GM23248 (cell line): ENCODE measurements at regions not wholly inside any gene's neighbourhood (a gene's known extent, or its start where the extent isn't known, plus 50 kb on each side); places are given as distances from the start of the nearest gene placed in this dataset.

Source experiments
- DNase-seq: peaks from one replicate; pipeline ENCODE4 v3.0.0-alpha.2; 2015
- H2AFZ ChIP-seq: fragments of 200-600 bp; sonication (generic); 2 replicates; pipeline ENCODE4 v1.6.1; 2016; ENCODE audit warnings: antibody characterized with exemption
- H3F3A ChIP-seq: fragments of 200-600 bp; sonication (generic); 2 replicates; pipeline ENCODE4 v1.6.1; 2016; ENCODE audit warnings: mild to moderate bottlenecking, antibody characterized with exemption, mixed run types; ENCODE audit not compliant: insufficient read depth
- H3K27ac ChIP-seq: fragments of 200-600 bp; sonication (generic); 2 replicates; pipeline ENCODE4 v1.5.1; 2016; ENCODE audit warnings: mild to moderate bottlenecking
- H3K27me3 ChIP-seq: fragments of 200-600 bp; sonication (generic); replicated peaks from 2 replicates; pipeline ENCODE4 v1.6.1; 2016; ENCODE audit warnings: mild to moderate bottlenecking; ENCODE audit not compliant: insufficient read depth
- H3K36me3 ChIP-seq: fragments of 200-600 bp; sonication (generic); 2 replicates; pipeline ENCODE4 v1.6.1; 2016; ENCODE audit warnings: low read depth, mild to moderate bottlenecking
- H3K4me1 ChIP-seq: fragments of 200-600 bp; sonication (generic); 2 replicates; pipeline ENCODE4 v1.6.1; 2016; ENCODE audit warnings: mild to moderate bottlenecking; ENCODE audit not compliant: insufficient read depth
- H3K4me2 ChIP-seq: fragments of 200-600 bp; sonication (generic); one replicate; pipeline ENCODE4 v1.6.1; 2016; ENCODE audit warnings: mild to moderate bottlenecking; ENCODE audit not compliant: unreplicated experiment
- H3K4me3 ChIP-seq: fragments of 200-600 bp; sonication (generic); 2 replicates; pipeline ENCODE4 v1.5.1; 2016; ENCODE audit warnings: mild to moderate bottlenecking
- H3K79me2 ChIP-seq: fragments of 200-600 bp; sonication (generic); 2 replicates; pipeline ENCODE4 v1.6.1; 2016; ENCODE audit warnings: mild to moderate bottlenecking; ENCODE audit not compliant: insufficient read depth
- H3K9ac ChIP-seq: fragments of 200-600 bp; sonication (generic); 2 replicates; pipeline ENCODE4 v1.6.1; 2016; ENCODE audit warnings: mild to moderate bottlenecking
- H3K9me2 ChIP-seq: fragments of 200-600 bp; sonication (generic); 2 replicates; pipeline ENCODE4 v1.6.1; 2016; ENCODE audit warnings: mixed run types, mild to moderate bottlenecking, moderate library complexity; ENCODE audit not compliant: insufficient read depth
- H3K9me3 ChIP-seq: fragments of 200-600 bp; sonication (generic); one replicate; pipeline ENCODE4 v1.6.1; 2017; ENCODE audit warnings: low read depth
- H4K20me1 ChIP-seq: fragments of 200-600 bp; sonication (generic); 2 replicates; pipeline ENCODE4 v1.6.0; 2016; ENCODE audit not compliant: insufficient read depth
- EZH2 ChIP-seq: fragments of 200-600 bp; sonication (generic); IDR thresholded peaks from 2 replicates; pipeline ENCODE4 v1.6.1; 2018; ENCODE audit warnings: antibody characterized with exemption, mild to moderate bottlenecking; ENCODE audit not compliant: insufficient read depth, poor library complexity, severe bottlenecking
- EZH2phosphoT487 ChIP-seq: fragments of 200-600 bp; sonication (generic); IDR thresholded peaks from 2 replicates; pipeline ENCODE4 v1.6.1; 2018; ENCODE audit warnings: antibody characterized with exemption, moderate library complexity, mild to moderate bottlenecking, low read depth; ENCODE audit not compliant: insufficient read depth
- WGBS, 2 experiments: methylation state at CpG; one replicate each; pipeline ENCODE4 v1.1.6; 2015 to 2017; ENCODE audit warnings: low lambda C conversion rate in 2 of 2, low coverage in 1 of 2; ENCODE audit errors: missing lambda C conversion rate in 2 of 2; 5-methylcytosine and 5-hydroxymethylcytosine counted together
- in situ Hi-C: fragments of 300-500 bp; cut with MboI; formaldehyde crosslinking; loops from 2 replicates; pipeline ENCODE4 v1.15.0; 2020

DNA sequence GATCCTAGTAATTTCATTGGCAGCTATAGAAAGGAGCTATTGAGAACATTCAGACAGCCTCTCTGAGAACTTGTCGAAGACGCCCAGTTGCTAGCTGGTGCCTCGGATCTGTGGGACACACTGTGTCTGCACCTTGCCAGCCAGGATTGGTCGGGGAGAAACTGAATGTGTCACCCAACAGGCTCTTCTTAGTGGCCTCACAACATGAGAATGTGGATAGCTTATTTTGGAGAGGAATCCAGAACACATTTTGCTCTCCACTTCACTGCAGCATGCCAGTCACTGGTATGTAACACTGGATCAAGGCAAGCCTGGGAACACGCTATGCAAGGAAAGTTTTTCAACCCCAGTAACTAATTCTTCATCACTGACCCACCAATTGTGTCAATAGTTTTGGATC is 89.5 kb upstream of the TRPC3 start:
- Histone ChIP-seq H3K9ac (no peak overlapping the region), H3K79me2 (no peaks in the 10 kb centered on the region), H3K9me3 (no peaks in the 10 kb centered on the region), H3K9me2 (no peaks in the 10 kb centered on the region), H3F3A (peaks cover 10% of the 10 kb centered on the region; the same call in 1 of the 2 replicates), H3K27me3 (peaks cover 22% of the 10 kb centered on the region), H2AFZ (no peak overlapping the region), H3K4me3 (no peak overlapping the region), H4K20me1 (no peaks in the 10 kb centered on the region), H3K4me2 (no peak overlapping the region), H3K27ac (no peak overlapping the region), H3K36me3 (no peaks in the 10 kb centered on the region), H3K4me1 (peaks cover 7% of the 10 kb centered on the region)
- no peak for DNase-seq
- TF ChIP-seq EZH2phosphoT487 (no peak), EZH2 (no peak)
- WGBS, 2 experiments = 39 to 51% methylated on average over 5 of the region's 5 CpGs
- in situ Hi-C loops = no loop called here

DNA sequence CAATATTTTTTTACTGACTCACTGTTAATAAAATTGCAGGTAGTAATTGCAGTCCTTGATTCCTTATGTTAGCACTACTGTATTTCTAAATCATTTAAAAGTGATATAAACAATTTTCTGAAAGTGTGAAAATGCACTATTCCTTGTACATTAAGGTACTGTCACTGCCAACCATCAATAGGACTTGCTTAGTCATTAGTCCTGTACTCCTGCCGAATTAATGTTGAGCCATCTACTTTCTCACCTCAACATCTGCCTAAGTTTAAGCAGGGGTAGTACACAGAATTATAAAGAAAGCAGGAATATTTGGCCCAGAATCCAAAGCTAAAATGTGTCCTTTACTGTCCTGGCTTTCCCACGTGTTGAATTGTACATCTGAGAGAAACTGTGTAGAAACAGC is 87.0 kb upstream of the TRPC3 start:
- no peak for DNase-seq
- Histone ChIP-seq H3K9ac (no peak overlapping the region), H3K4me2 (no peak overlapping the region), H3K4me3 (no peak overlapping the region), H2AFZ (no peak overlapping the region), H4K20me1 (no peaks in the 10 kb centered on the region), H3K9me2 (no peaks in the 10 kb centered on the region), H3K79me2 (no peaks in the 10 kb centered on the region), H3K27me3 (peaks cover 22% of the 10 kb centered on the region), H3K27ac (no peak overlapping the region), H3K9me3 (no peaks in the 10 kb centered on the region), H3K36me3 (no peaks in the 10 kb centered on the region), H3F3A (no peaks in the 10 kb centered on the region), H3K4me1 (no peaks in the 10 kb centered on the region)
- TF ChIP-seq EZH2 = no peak
- no peak for TF ChIP-seq EZH2phosphoT487
- in situ Hi-C loops = no loop called here
- 14 to 32% methylated on average over 2 of the region's 2 CpGs for WGBS, 2 experiments

DNA sequence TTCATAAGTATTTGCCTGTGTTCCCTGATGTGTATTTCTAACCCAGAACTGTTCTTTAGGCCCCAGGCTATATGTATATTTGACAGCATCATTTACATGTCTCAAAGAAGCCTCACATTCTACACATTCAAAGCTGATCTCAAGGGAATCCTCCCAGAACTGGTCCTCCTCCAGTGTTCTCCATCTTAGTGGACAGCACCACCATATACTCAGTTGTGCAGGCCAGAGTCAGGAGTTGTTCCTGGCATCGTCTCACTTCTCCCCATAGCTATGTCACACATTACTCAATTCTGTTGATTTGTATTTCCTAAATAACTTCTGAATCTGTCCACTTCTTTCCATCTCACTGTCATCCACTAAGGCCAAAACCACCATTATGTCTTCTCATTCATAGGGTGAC is 82.8 kb upstream of the TRPC3 start:
- no peak for DNase-seq
- Histone ChIP-seq H3K9me2 (no peaks in the 10 kb centered on the region), H3K27ac (no peak overlapping the region), H3K4me2 (no peak overlapping the region), H3K79me2 (no peaks in the 10 kb centered on the region), H3K36me3 (no peaks in the 10 kb centered on the region), H2AFZ (no peak overlapping the region), H3K9me3 (no peaks in the 10 kb centered on the region), H3K4me3 (no peak overlapping the region), H3F3A (no peaks in the 10 kb centered on the region), H3K4me1 (no peaks in the 10 kb centered on the region), H4K20me1 (no peaks in the 10 kb centered on the region), H3K9ac (no peak overlapping the region), H3K27me3 (no peaks in the 10 kb centered on the region)
- in situ Hi-C loops = no loop called here
- 13 to 15% methylated on average over 1 of the region's 1 CpG for WGBS, 2 experiments
- TF ChIP-seq EZH2phosphoT487 (no peak), EZH2 (no peak)

DNA sequence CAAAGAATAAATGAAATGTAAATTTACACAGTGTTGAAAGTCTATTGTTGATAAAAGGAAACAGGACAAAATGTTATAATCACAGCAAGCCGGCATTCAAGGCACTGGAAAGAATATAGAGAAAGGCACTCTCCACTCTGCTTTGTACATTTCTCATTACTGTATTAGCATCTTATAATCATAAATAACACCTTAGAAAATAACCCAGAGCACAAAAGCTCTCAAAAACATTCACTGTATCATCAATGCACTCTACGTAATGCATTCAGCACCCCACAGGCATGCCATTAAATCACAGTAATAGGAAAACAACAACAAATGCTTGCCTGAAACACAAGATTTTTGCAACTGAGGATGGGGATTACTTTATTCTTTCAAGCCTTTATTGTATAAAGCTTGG is 75.3 kb upstream of the TRPC3 start:
- Histone ChIP-seq H3K4me3 (no peak overlapping the region), H3K4me2 (no peak overlapping the region), H3K27me3 (0 out of 2 replicates have a peak, but pooled peaks cover 3% of the 10 kb centered on the region), H2AFZ (no peak overlapping the region), H3K9me3 (no peaks in the 10 kb centered on the region), H3K27ac (no peak overlapping the region), H3K9me2 (no peaks in the 10 kb centered on the region), H3K79me2 (no peaks in the 10 kb centered on the region), H3F3A (no peaks in the 10 kb centered on the region), H3K4me1 (no peaks in the 10 kb centered on the region), H3K9ac (no peak overlapping the region), H4K20me1 (no peaks in the 10 kb centered on the region), H3K36me3 (no peaks in the 10 kb centered on the region)
- TF ChIP-seq EZH2phosphoT487 = no peak
- TF ChIP-seq EZH2 = no peak
- WGBS, 2 experiments = 0 to 10% methylated on average over 2 of the region's 2 CpGs
- DNase-seq = no peak
- in situ Hi-C loops = no loop called here

DNA sequence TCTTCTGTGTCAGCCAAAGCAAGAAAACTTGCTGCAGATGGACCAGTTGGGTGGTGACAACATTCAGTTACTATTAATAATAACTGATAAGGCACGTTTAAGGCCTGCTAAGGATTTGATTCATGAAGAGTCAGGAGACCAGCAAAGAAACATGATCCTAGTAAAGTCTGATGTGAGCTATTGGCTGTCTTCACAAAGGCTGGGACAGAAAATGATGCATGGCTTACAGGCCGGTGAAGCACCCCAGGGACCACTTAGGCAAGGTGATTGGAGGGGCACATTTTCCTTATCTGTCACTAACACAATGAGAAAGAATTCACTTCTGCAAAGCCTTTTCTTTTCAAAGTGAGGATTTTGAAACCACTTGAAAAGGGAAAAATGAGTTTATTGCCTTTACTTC is 65.4 kb upstream of the TRPC3 start:
- no peaks in the 10 kb centered on the region for H3K79me2 ChIP-seq
- H3K9me2 ChIP-seq = no peaks in the 10 kb centered on the region
- in situ Hi-C loops = no loop called here
- no peak overlapping the region for H3K4me2 ChIP-seq
- WGBS, 2 experiments = 29 to 31% methylated on average over 2 of the region's 2 CpGs
- no peak overlapping the region for H3K27ac ChIP-seq
- peaks cover 8% of the 10 kb centered on the region for H3K4me1 ChIP-seq
- H2AFZ ChIP-seq = no peak overlapping the region
- no peak overlapping the region for H3K4me3 ChIP-seq
- no peak overlapping the region for H3K9ac ChIP-seq
- H3F3A ChIP-seq = no peaks in the 10 kb centered on the region
- H3K36me3 ChIP-seq = no peaks in the 10 kb centered on the region
- DNase-seq = no peak
- H4K20me1 ChIP-seq = no peaks in the 10 kb centered on the region
- TF ChIP-seq EZH2 (no peak), EZH2phosphoT487 (no peak)
- H3K27me3 ChIP-seq = peaks cover 4% of the 10 kb centered on the region; the same call in 1 of the 2 replicates
- no peaks in the 10 kb centered on the region for H3K9me3 ChIP-seq
